HG02763 (cell line): ENCODE measurements at regions not wholly inside any gene's neighbourhood (a gene's known extent, or its start where the extent isn't known, plus 50 kb on each side); places are given as distances from the start of the nearest gene placed in this dataset.
"Not testable (repeated sequence)": the region's sequence is repeated elsewhere in the genome, so short reads cannot be mapped to it uniquely, and the experiment has no call there.

Experiments
- ATAC-seq: cut with Tn5 transposase; IDR thresholded peaks from one replicate; pipeline ENCODE4 v1.9.1; 2021; ENCODE audit warnings: mild to moderate bottlenecking, moderate library complexity; ENCODE audit not compliant: unreplicated experiment

- no peak for ATAC-seq
These were observed 106.2 kb downstream of the ERMARD start for GRCh38 chr6:169857343-169858292.

GRCh38 chr6:169856442-169857342 is 105.3 kb downstream of the ERMARD start:
- ATAC-seq, result not testable (repeated sequence)

- no peak for ATAC-seq
These were observed 103.4 kb downstream of the ERMARD start for GRCh38 chr6:169854813-169855212.

- ATAC-seq, result no peak
These were observed 102.8 kb downstream of the ERMARD start for GRCh38 chr6:169854083-169854725.

- ATAC-seq, result no peak
These were observed 102.0 kb downstream of the ERMARD start for GRCh38 chr6:169853196-169854082.

GRCh38 chr6:169852504-169853195 is 101.2 kb downstream of the ERMARD start:
- no peak for ATAC-seq

- ATAC-seq, result no peak
These were observed 100.5 kb downstream of the ERMARD start for GRCh38 chr6:169851641-169852503.

GRCh38 chr6:169850746-169851145 is 99.3 kb downstream of the ERMARD start:
- ATAC-seq, result no peak

GRCh38 chr6:169850154-169850553 is 98.7 kb downstream of the ERMARD start:
- no peak for ATAC-seq

- ATAC-seq, result no peak
These were observed 98.0 kb downstream of the ERMARD start for GRCh38 chr6:169849396-169849795.

GRCh38 chr6:169848946-169849345 is 97.5 kb downstream of the ERMARD start:
- no peak for ATAC-seq

GRCh38 chr6:169847901-169848311 is 96.5 kb downstream of the ERMARD start:
- ATAC-seq, result no peak

GRCh38 chr6:169847141-169847674 is 95.8 kb downstream of the ERMARD start:
- ATAC-seq, result no peak

- no peak for ATAC-seq
These were observed 95.0 kb downstream of the ERMARD start for GRCh38 chr6:169846286-169847056.

GRCh38 chr6:169845426-169846285 is 94.2 kb downstream of the ERMARD start:
- no peak for ATAC-seq

- no peak for ATAC-seq
These were observed 93.5 kb downstream of the ERMARD start for GRCh38 chr6:169844946-169845345.

- no peak for ATAC-seq
These were observed 92.6 kb downstream of the ERMARD start for GRCh38 chr6:169843991-169844390.
